ENCODE measurements at regions not wholly inside any gene's neighbourhood (a gene's known extent, or its start where the extent isn't known, plus 50 kb on each side); places are given as distances from the start of the nearest gene placed in this dataset.
"Not testable (repeated sequence)": the region's sequence is repeated elsewhere in the genome, so short reads cannot be mapped to it uniquely, and the experiment has no call there.

DNA sequence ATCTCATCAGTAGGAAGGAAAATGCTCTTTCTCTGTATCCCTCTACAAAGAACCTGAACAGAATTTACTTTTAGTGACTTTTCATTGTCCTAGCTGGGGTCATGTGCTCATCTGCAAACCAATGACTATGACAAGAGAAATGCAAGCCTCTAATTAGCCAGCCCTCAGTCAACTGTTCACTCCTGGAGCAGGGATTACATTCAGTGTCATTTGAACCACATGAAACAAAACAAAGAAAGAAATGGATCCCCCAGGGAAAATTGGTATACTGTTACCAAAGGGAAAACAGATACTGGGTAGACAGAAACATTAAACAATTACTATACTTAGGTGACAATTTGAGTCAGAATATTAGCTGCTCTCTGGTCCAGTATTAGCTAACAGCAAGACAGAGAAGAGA lies 173.6 kb downstream of the RCHY1 start:
- no peak overlapping the region for H3K4me3 ChIP-seq (ENCODE audit: low read depth, low read length)
- H3K27me3 ChIP-seq (ENCODE audit: insufficient read depth, low read depth, severe bottlenecking) = peaks cover 4% of the 10 kb centered on the region
- H3K9me3 ChIP-seq (ENCODE audit: severe bottlenecking) = no peaks in the 10 kb centered on the region
- no peak for DNase-seq
- H3K36me3 ChIP-seq = no peaks in the 10 kb centered on the region
- H3K27ac ChIP-seq = no peak overlapping the region
- TF ChIP-seq, protein P1, sequence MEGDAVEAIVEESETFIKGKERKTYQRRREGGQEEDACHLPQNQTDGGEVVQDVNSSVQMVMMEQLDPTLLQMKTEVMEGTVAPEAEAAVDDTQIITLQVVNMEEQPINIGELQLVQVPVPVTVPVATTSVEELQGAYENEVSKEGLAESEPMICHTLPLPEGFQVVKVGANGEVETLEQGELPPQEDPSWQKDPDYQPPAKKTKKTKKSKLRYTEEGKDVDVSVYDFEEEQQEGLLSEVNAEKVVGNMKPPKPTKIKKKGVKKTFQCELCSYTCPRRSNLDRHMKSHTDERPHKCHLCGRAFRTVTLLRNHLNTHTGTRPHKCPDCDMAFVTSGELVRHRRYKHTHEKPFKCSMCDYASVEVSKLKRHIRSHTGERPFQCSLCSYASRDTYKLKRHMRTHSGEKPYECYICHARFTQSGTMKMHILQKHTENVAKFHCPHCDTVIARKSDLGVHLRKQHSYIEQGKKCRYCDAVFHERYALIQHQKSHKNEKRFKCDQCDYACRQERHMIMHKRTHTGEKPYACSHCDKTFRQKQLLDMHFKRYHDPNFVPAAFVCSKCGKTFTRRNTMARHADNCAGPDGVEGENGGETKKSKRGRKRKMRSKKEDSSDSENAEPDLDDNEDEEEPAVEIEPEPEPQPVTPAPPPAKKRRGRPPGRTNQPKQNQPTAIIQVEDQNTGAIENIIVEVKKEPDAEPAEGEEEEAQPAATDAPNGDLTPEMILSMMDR (IDR thresholded peaks at IDR 0.05; ENCODE audit: low read depth, low read length) = no peak

DNA sequence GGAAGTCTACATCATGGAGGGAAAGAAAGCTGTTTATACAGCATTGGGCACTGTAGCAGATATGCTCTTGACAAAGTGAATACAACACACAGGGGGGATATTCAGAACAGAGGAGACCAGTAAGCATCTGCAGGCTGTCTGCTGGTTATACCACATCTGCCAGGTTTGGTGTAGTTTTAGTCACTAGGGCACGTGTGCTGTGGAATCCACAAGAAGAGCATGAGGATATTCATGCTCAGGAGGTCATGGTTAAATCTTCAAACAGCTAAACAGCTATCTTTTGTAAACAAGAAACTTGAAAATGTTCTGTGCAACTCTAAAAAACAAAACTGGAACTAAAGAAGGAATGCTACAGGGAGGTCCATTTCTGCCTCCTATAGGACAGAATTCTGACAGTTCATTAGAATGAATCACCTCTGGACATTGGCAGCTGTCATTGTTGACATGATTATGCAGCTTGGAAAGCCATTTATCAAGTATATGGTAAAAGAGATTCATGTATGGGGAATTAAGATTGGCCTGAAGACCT lies 175.8 kb downstream of the RCHY1 start:
- peaks cover 2% of the 10 kb centered on the region for H3K27me3 ChIP-seq (ENCODE audit: insufficient read depth, low read depth, severe bottlenecking)
- DNase-seq = no peak
- TF ChIP-seq, protein P1 (IDR thresholded peaks at IDR 0.05; ENCODE audit: low read depth, low read length) = no peak
- H3K27ac ChIP-seq = no peak overlapping the region
- no peaks in the 10 kb centered on the region for H3K36me3 ChIP-seq
- H3K4me3 ChIP-seq (ENCODE audit: low read depth, low read length) = no peak overlapping the region
- H3K9me3 ChIP-seq (ENCODE audit: severe bottlenecking) = no peaks in the 10 kb centered on the region

DNA sequence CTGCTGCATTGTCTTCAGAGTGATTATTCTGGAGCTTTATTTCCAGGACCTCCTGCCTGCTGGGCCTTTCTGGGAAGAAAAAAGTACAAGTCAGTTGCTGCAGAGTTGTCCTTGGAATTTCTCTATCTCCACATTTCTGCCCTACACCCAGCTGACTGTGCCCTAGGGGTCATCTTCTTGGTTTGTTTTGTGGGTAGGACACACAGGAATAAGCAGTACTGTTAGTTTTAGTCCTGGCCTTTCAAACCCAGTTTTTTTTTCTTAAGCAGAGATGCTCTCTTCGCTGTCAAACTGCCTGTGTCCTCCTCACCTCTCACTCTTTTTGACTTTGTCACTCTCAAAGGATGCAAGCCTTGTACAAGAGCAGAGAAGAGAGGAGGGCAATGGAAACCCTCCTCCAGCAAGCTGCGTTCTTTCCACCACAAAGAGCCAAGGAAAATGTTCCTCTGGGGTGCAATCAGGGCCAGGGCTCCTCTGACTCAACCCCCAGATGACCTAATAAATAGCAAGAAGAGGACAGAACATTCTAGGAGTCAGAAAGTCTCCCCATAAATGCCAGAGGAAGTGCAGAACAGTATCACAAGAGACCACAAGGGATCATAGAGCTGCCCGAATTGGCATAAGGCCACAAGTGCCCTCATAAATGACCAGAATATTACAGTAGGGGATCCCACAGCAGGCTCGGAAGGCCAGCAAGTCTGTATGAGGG lies 186.2 kb downstream of the RCHY1 start:
- no peaks in the 10 kb centered on the region for H3K36me3 ChIP-seq
- H3K27ac ChIP-seq = no peak overlapping the region
- TF ChIP-seq, protein P1 (IDR thresholded peaks at IDR 0.05; ENCODE audit: low read depth, low read length) = no peak
- H3K9me3 ChIP-seq (ENCODE audit: severe bottlenecking) = no peaks in the 10 kb centered on the region
- no peak overlapping the region for H3K4me3 ChIP-seq (ENCODE audit: low read depth, low read length)
- no peak for DNase-seq
- peaks cover 16% of the 10 kb centered on the region for H3K27me3 ChIP-seq (ENCODE audit: insufficient read depth, low read depth, severe bottlenecking)

DNA sequence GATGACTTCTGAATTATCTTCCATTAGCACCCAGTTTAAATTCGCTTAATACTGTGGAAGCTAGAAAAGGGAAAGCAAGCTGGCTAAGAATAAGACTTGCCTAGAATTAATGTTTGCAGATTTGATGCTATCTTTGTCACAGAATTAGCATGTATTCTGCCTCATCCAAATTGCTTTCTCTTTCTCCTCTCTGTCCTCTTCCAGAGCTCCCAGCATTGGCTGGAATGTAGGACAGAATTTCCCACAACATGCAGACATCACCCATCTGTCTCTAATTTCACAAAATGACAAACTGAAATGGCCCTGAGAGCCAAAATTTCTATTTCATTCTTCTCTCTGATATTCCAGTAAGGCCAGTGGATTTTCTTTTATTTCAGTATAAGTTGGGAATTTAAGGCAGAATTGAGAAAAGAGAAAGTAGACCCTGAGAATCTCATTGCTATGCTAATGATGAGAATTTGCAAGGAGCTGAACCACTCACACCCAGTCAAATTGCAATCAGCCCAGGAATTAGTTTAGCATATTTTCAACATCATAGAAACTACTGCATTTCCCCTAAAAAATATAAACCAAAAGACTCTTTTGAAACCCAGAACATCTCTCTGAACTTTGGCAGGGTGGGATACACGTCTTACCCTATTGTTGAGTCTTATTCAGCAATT lies 188.8 kb downstream of the RCHY1 start:
- H3K27me3 ChIP-seq (ENCODE audit: insufficient read depth, low read depth, severe bottlenecking) = peaks cover 10% of the 10 kb centered on the region
- no peak overlapping the region for H3K4me3 ChIP-seq (ENCODE audit: low read depth, low read length)
- TF ChIP-seq, protein P1 (IDR thresholded peaks at IDR 0.05; ENCODE audit: low read depth, low read length) = no peak
- no peaks in the 10 kb centered on the region for H3K9me3 ChIP-seq (ENCODE audit: severe bottlenecking)
- DNase-seq = no peak
- no peak overlapping the region for H3K27ac ChIP-seq
- no peaks in the 10 kb centered on the region for H3K36me3 ChIP-seq

DNA sequence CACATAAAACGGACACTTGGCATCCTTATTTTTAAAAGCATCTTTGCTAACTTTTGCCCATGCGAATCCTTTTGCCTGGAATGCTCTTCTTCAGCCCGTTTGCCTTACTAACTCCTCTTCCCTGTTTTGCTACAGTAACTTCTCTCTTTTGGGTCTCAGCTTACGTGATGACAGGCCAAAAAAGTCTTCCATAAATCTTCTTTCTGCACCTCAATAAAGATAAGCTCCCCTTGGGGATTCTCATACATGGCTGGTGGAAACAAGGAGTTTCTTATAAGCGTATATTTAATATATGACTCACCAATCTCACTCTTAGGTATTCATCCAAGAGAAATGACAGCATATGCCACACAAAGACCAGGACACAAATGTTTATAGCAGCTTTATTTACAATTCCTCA lies 192.7 kb downstream of the RCHY1 start:
- TF ChIP-seq, protein P1 (IDR thresholded peaks at IDR 0.05; ENCODE audit: low read depth, low read length) = no peak
- H3K9me3 ChIP-seq (ENCODE audit: severe bottlenecking) = no peaks in the 10 kb centered on the region
- no peak overlapping the region for H3K4me3 ChIP-seq (ENCODE audit: low read depth, low read length)
- no peak for DNase-seq
- no peak overlapping the region for H3K27ac ChIP-seq
- no peaks in the 10 kb centered on the region for H3K36me3 ChIP-seq
- H3K27me3 ChIP-seq (ENCODE audit: insufficient read depth, low read depth, severe bottlenecking) = no peaks in the 10 kb centered on the region

DNA sequence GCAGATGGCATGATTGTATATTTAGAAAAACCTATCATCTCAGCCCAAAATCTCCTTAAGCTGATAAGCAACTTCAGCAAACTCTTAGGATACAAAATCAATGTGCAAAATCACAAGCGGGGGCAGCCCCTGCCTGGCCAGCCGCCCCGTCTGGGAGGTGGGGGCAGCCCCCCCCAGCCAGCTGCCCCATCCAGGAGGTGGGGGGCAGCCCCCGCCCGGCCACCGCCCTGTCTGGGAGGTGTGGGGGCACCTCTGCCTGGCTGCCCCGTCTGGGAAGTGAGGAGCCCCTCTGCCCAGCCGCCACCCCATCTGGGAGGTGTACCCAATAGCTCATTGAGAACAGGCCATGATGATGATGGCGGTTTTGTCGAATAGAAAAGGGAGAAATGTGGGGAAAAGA lies 196.6 kb downstream of the RCHY1 start:
- H3K27ac ChIP-seq; H3K27me3 ChIP-seq (ENCODE audit: insufficient read depth, low read depth, severe bottlenecking); H3K9me3 ChIP-seq (ENCODE audit: severe bottlenecking); H3K36me3 ChIP-seq; DNase-seq; H3K4me3 ChIP-seq (ENCODE audit: low read depth, low read length): not testable (repeated sequence)
